Thyroid gland (tissue), 4 donors: ENCODE measurements at regions not wholly inside any gene's neighbourhood (a gene's known extent, or its start where the extent isn't known, plus 50 kb on each side); places are given as distances from the start of the nearest gene placed in this dataset.

ENCODE experiments used
- DNase-seq, 2 donors: peaks; one replicate each; pipeline ENCODE4 v3.0.0-alpha.2; 2019
- H3K27ac ChIP-seq, 3 donors: fragments of 200-600 bp; sonication (generic); 1 replicate in 2 of 3; 2 replicates in 1 of 3; pipeline ENCODE4 v1.5.1; 2016 to 2019; ENCODE audit warnings: mild to moderate bottlenecking in 1 of 3, moderate library complexity in 1 of 3
- H3K27me3 ChIP-seq: fragments of 200-600 bp; sonication (generic); one replicate; pipeline ENCODE4 v1.5.1; 2019
- H3K36me3 ChIP-seq, 2 donors: fragments of 200-600 bp; sonication (generic); one replicate each; pipeline ENCODE4 v1.5.1; 2016 to 2019
- H3K4me1 ChIP-seq, 2 donors: fragments of 200-600 bp; sonication (generic); one replicate each; pipeline ENCODE4 v1.5.1; 2017 to 2019
- H3K4me3 ChIP-seq, 3 donors: fragments of 200-600 bp; sonication (generic); replicated peaks in 1 of 3; 1 replicate in 2 of 3; 2 replicates in 1 of 3; pipeline ENCODE4 v1.5.1; 2016; ENCODE audit warnings: mild to moderate bottlenecking in 1 of 3
- H3K9me3 ChIP-seq: fragments of 200-600 bp; sonication (generic); one replicate; pipeline ENCODE4 v1.5.1; 2017
- POLR2A ChIP-seq, 2 donors: fragments of 450-650 bp; IDR thresholded peaks; one replicate each; pipeline ENCODE4 v1.6.1; 2017; ENCODE audit warnings: antibody characterized with exemption in 2 of 2, mild to moderate bottlenecking in 2 of 2, moderate library complexity in 1 of 2
- WGBS, 2 donors: methylation state at CpG; one replicate each; pipeline ENCODE4 v1.1.5; 2017; 5-methylcytosine and 5-hydroxymethylcytosine counted together
- intact Hi-C: fragments of 100-400 bp; cut with DNase I; formaldehyde crosslinking; loops from one replicate; pipeline ENCODE4 v1.15.1; 2023
- TF ChIP-seq, protein P1 (sequence below), 6 experiments: fragments of 200-600 bp in 3 of 6; fragments of 450-650 bp in 3 of 6; sonication (generic) in 3 of 6; IDR thresholded peaks; one replicate each; pipeline ENCODE4 v1.5.1; 2016 to 2019; ENCODE audit warnings: antibody characterized with exemption in 6 of 6, mild to moderate bottlenecking in 2 of 6, inconsistent platforms in 1 of 6, moderate library complexity in 1 of 6

GRCh38 chr13:76380446-76381065 is 505.6 kb downstream of the KCTD12 start:
- no peaks in the 10 kb centered on the region for H3K9me3 ChIP-seq
- H3K27me3 ChIP-seq = no peaks in the 10 kb centered on the region
- H3K4me3 ChIP-seq = no peak overlapping the region
- no peak overlapping the region for H3K27ac ChIP-seq
- intact Hi-C loops = no loop called here
- no peak for DNase-seq
- TF ChIP-seq POLR2A (IDR thresholded peaks at IDR 0.05) = no peak
- TF ChIP-seq, protein P1, sequence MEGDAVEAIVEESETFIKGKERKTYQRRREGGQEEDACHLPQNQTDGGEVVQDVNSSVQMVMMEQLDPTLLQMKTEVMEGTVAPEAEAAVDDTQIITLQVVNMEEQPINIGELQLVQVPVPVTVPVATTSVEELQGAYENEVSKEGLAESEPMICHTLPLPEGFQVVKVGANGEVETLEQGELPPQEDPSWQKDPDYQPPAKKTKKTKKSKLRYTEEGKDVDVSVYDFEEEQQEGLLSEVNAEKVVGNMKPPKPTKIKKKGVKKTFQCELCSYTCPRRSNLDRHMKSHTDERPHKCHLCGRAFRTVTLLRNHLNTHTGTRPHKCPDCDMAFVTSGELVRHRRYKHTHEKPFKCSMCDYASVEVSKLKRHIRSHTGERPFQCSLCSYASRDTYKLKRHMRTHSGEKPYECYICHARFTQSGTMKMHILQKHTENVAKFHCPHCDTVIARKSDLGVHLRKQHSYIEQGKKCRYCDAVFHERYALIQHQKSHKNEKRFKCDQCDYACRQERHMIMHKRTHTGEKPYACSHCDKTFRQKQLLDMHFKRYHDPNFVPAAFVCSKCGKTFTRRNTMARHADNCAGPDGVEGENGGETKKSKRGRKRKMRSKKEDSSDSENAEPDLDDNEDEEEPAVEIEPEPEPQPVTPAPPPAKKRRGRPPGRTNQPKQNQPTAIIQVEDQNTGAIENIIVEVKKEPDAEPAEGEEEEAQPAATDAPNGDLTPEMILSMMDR (IDR thresholded peaks at IDR 0.05) = no peak
- no peaks in the 10 kb centered on the region for H3K36me3 ChIP-seq
- 84 to 96% methylated on average over 1 of the region's 1 CpG for WGBS, 2 donors
- no peaks in the 10 kb centered on the region for H3K4me1 ChIP-seq

DNA sequence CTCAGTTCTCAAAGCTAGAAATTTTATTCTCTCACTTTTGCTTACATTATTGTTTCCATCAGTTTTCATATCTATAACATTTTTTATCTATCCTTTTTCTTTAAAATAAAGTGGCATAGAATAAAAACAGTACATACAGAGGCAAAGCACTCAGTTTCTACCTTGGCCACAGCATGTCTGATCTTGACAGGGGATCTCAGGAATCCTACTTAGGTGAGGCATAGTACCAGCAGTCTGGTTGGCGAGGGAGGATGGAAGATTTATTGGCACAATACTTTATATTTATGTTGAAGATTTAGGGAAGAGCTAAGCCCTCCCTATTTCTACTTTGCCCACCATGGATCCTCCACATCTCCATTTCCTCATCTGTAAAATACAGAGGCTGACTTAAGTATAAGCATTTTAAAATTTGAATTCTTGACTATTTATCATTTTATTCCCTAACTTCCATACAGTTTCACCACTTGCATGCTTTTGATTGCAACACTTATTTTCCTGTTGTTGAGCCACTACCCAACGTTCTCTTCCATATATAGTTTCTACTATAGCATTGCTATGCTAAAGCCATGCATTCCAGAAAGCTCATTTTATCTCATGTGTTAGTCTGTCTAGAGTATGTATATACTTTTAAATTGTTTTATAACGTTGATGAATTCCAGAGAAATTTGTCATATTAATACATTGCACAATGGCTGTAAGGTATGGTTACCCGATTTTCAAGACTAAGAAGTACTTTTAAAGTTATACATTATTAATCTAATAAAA is 506.7 kb downstream of the KCTD12 start:
- no peak overlapping the region for H3K4me3 ChIP-seq
- H3K36me3 ChIP-seq = no peaks in the 10 kb centered on the region
- intact Hi-C loops = no loop called here
- WGBS, 2 donors = 89 to 93% methylated on average over 4 of the region's 4 CpGs
- H3K4me1 ChIP-seq = no peaks in the 10 kb centered on the region
- no peak for DNase-seq
- H3K27me3 ChIP-seq = no peaks in the 10 kb centered on the region
- TF ChIP-seq POLR2A (IDR thresholded peaks at IDR 0.05) = no peak
- no peak overlapping the region for H3K27ac ChIP-seq
- H3K9me3 ChIP-seq = no peaks in the 10 kb centered on the region

DNA sequence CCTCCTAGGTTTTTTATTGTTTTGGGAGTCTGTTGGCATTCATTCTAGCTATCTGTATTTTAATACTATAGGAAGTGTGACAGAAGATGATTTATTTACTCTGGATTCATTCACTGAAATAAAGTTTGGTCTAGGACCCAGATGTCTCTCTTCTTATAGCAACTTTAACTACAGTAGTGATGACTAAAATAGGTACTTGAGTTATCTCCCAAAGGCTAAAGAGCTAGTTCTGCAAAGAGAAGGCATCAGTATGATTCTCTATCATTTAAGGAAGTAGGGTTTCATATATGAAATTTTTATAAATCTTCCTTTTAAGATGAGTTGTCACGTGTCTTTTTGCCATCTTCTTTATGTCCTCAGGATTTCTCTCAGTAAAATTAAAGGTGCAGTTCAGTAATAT is 507.4 kb downstream of the KCTD12 start:
- Histone ChIP-seq H3K9me3 (no peaks in the 10 kb centered on the region), H3K27me3 (no peaks in the 10 kb centered on the region), H3K27ac (no peak overlapping the region), H3K4me1 (no peaks in the 10 kb centered on the region), H3K36me3 (no peaks in the 10 kb centered on the region), H3K4me3 (no peak overlapping the region)
- no peak for TF ChIP-seq POLR2A (IDR thresholded peaks at IDR 0.05)
- TF ChIP-seq, protein P1 (IDR thresholded peaks at IDR 0.05) = no peak
- intact Hi-C loops = no loop called here
- no peak for DNase-seq
- WGBS, 2 donors = 79 to 87% methylated on average over 1 of the region's 1 CpG

- no peaks in the 10 kb centered on the region for H3K27me3 ChIP-seq
Observed at GRCh38 chr13:76363682-76364289, 522.4 kb downstream of the KCTD12 start.

GRCh38 chr13:76361868-76362267 is 524.3 kb downstream of the KCTD12 start:
- H3K9me3 ChIP-seq = no peaks in the 10 kb centered on the region
- TF ChIP-seq, protein P1 (IDR thresholded peaks at IDR 0.05) = no peak
- no peak for TF ChIP-seq POLR2A (IDR thresholded peaks at IDR 0.05)
- H3K27ac ChIP-seq = no peak overlapping the region
- H3K27me3 ChIP-seq = no peaks in the 10 kb centered on the region
- intact Hi-C loops = no loop called here
- H3K4me3 ChIP-seq = no peak overlapping the region
- H3K36me3 ChIP-seq = no peaks in the 10 kb centered on the region
- H3K4me1 ChIP-seq = no peaks in the 10 kb centered on the region
- DNase-seq = no peak

More at GRCh38 chr13:76363682-76364289, 522.4 kb downstream of the KCTD12 start:
- TF ChIP-seq, protein P1 (IDR thresholded peaks at IDR 0.05) = no peak
- no peak for TF ChIP-seq POLR2A (IDR thresholded peaks at IDR 0.05)
- H3K9me3 ChIP-seq = no peaks in the 10 kb centered on the region
- DNase-seq = no peak
- no peak overlapping the region for H3K4me3 ChIP-seq
- H3K27ac ChIP-seq = no peak overlapping the region
- no peaks in the 10 kb centered on the region for H3K4me1 ChIP-seq
- H3K36me3 ChIP-seq = no peaks in the 10 kb centered on the region
- intact Hi-C loops = no loop called here
- WGBS, 2 donors = 93 to 96% methylated on average over 2 of the region's 2 CpGs
